NB4 (cell line): ENCODE measurements at regions not wholly inside any gene's neighbourhood (a gene's known extent, or its start where the extent isn't known, plus 50 kb on each side); places are given as distances from the start of the nearest gene placed in this dataset.

ENCODE experiments used
- CTCF ChIP-seq: IDR thresholded peaks from one replicate; pipeline ENCODE4 v1.5.1; 2012; ENCODE audit warnings: low read depth, low read length
- MAX ChIP-seq: IDR thresholded peaks from 2 replicates; pipeline ENCODE4 v1.6.1; 2011; ENCODE audit warnings: low read depth, low read length
- POLR2A ChIP-seq: IDR thresholded peaks from 2 replicates; pipeline ENCODE4 v1.6.1; 2011; ENCODE audit warnings: mild to moderate bottlenecking; ENCODE audit not compliant: insufficient read length; ENCODE audit errors: extremely low read depth

GRCh38 chr16:25311950-25312349, 54.3 kb upstream of the ZKSCAN2 start:
- TF ChIP-seq CTCF (no peak), POLR2A (no peak), MAX (no peak)
